ENCODE measurements at regions not wholly inside any gene's neighbourhood (a gene's known extent, or its start where the extent isn't known, plus 50 kb on each side); places are given as distances from the start of the nearest gene placed in this dataset.

GRCh38 chr6:82680192-82680591 is 316.6 kb downstream of the TPBG start:
- TF ChIP-seq EZH2 (IDR thresholded peaks at IDR 0.05; ENCODE audit: insufficient read depth, poor library complexity, severe bottlenecking) (no peak), EZH2phosphoT487 (IDR thresholded peaks at IDR 0.05; ENCODE audit: insufficient read depth, low read depth) (no peak)

All from GM23248 (cell line).